ENCODE measurements at regions not wholly inside any gene's neighbourhood (a gene's known extent, or its start where the extent isn't known, plus 50 kb on each side); places are given as distances from the start of the nearest gene placed in this dataset.

DNA sequence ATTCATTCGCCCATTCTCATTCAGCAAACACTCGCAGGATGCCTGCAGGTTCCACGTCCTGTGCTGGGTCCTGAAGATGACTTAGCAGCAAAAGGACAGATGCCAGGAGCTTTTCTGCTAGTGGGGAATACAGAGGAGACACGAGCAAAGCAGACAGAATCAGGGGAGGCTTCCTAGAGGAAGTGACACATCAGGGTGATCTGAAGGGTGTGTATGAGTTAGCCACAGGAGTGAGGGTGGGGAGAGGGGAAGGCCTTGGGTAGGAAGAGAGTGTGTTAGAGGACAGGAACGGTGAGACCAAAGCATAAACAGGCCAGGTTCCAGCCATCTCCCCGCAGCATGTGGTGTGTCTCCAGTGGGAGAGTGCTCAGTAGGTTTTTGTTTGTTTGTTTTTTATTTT, 73.4 kb upstream of the GTSF1L start:
- DNase-seq, result no peak
- TF ChIP-seq GATA1 (IDR thresholded peaks at IDR 0.05; ENCODE audit: low read depth, low read length) (no peak), POLR2A (IDR thresholded peaks at IDR 0.05; ENCODE audit: low read length) (no peak)

DNA sequence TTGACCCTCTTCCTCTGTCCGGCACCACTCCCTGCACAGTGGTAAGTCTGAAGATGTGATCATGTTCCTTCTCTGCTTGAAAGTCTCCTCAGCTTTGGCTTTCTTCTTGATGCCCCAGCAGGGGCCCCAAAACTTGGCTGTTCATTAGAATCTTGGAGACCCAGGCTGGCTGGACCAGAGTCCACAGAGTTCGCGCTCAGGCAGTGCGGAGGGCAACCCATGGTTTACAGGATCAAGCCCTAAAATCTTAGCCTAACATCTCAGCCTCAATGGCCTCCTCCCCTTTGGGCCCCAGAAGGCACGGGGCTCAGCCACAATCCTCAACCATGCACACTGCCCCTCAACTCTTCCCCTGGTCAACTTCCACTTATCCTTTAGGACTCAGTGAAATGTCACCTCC, 72.9 kb upstream of the GTSF1L start:
- TF ChIP-seq POLR2A (IDR thresholded peaks at IDR 0.05; ENCODE audit: low read length) (no peak), GATA1 (IDR thresholded peaks at IDR 0.05; ENCODE audit: low read depth, low read length) (no peak)

DNA sequence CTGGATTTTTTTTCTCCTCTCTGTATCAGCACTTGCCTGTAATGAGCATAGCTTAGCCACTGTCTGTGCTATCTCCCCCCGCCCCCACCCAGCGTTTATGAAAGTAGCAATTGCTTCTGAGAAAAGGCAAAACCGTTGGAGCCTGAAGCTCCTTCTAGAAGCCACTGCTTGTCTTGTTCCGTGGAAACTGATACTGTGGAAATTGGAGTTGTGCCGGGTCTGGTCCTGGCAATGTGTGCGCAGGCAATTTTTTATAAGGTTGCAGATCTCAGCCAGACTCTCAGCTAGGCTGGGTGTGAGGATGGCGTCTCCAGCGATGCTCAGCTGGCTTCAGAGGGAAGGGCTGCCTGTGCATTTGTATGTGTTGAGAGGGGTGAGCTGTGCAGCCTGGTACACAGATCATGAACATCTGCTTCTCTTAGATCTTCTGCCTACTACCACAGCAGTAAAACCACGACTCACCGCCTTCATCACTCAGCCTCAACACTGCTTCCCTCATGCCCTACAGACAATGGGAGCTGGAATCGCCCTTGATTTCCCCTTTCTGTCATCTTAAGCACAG, 72.4 kb upstream of the GTSF1L start:
- TF ChIP-seq GATA1 (IDR thresholded peaks at IDR 0.05; ENCODE audit: low read depth, low read length), result no peak
- TF ChIP-seq POLR2A (IDR thresholded peaks at IDR 0.05; ENCODE audit: low read length), result no peak
- DNase-seq, result no peak

More for the DNA sequence above, 72.9 kb upstream of the GTSF1L start:
- DNase-seq, result no peak

DNA sequence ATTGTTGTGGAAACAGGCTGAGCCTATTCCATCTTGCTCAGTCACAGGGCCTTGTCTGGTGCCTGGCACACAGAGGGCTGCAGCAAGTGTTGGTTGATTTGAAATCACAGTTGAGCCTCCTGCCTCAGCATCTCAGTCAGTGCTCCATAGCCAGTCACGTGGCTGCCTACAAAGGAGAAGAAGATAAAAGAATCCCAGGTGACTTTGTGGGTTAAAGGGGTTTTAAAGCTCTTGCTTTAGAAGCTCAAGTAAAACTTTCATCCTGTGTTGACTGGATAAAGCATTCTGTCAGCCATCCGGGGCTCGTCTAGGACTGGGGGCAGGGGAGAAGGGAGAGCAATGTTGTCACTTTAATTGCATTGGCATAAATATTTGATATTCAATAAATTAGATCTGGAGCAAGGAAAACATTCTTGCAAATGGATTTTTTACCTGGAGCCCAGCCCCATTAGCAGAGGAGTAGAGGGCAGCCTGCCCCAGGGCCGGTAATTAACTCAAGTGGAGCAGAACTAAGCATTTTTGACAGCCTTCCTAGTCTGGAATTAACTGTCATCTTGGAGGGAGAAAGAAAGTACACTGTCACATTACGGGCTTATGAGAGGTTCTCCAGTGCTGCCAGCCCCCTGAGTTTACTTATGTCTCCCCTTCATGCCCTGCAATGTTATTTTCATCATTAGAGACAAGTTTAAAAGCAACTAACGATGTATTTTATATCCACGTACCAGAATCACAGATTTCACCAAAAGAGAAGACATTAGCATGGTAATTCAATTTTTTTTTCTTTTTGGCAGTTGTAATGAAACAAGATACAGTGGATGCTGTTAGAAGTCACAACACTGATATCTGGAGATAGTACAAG, 71.7 kb upstream of the GTSF1L start:
- no peak for DNase-seq
- no peak for TF ChIP-seq GATA1 (IDR thresholded peaks at IDR 0.05; ENCODE audit: low read depth, low read length)
- TF ChIP-seq POLR2A (IDR thresholded peaks at IDR 0.05; ENCODE audit: low read length), result no peak

DNA sequence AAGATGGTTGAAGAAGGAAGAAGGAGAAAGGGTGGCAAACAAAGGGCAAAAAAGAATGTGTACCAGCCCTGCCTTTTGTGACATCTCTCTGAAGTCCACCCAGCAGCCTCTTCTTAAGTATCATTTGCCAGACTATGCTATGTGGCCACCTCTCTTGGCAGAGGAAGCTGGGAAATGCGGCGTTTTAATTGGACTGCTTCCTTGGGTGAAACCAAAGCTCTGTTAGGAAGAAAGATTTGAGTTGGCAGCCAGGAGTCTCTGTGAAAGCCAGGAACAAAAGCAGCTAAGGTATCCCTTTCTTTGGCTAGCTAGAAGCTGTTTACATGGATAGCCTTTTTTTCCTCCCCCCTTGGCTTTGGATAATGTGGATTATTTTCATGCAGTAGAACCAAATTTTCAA, 67.5 kb upstream of the GTSF1L start:
- no peak for DNase-seq
- TF ChIP-seq POLR2A (IDR thresholded peaks at IDR 0.05; ENCODE audit: low read length) (no peak), GATA1 (IDR thresholded peaks at IDR 0.05; ENCODE audit: low read depth, low read length) (no peak)

DNA sequence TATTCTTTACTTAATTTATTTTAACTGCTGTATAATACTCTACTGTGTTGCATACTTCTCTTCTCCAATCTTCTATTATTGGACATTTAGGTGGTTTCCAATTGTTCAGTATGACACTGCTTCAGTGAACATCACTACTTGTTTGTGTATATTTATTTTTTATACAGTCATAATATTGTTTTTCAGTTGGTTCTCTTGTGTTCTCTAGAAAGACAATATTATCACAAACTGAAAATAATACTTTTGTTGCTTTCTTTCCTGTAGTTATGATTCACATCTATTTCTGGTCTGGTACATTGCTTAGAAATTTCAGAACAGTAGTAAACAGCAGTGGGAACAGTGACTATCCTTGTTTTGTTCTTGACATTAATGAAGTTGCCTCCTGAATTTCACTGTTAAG, 62.8 kb upstream of the GTSF1L start:
- DNase-seq, result no peak
- TF ChIP-seq POLR2A (IDR thresholded peaks at IDR 0.05; ENCODE audit: low read length) (no peak), GATA1 (IDR thresholded peaks at IDR 0.05; ENCODE audit: low read depth, low read length) (no peak)

DNA sequence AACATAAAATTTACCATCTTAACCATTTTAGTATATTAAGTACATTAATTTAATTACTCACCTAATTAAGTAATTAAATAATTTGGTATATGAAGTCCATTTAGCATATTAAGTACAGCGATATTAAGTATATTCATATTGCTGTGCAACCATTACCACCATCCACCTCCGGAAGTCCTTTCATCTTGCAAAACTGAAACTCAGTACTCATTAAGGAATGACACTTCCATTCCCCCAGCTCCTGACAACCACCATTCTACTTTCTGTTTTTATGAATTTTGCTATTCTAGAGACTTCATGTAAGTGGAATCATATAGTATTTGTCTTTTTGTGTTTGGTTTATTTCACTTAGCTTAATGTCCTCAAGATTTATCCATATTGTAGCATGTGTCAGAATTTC, 61.1 kb upstream of the GTSF1L start:
- TF ChIP-seq GATA1 (IDR thresholded peaks at IDR 0.05; ENCODE audit: low read depth, low read length) (no peak), POLR2A (IDR thresholded peaks at IDR 0.05; ENCODE audit: low read length) (no peak)
- no peak for DNase-seq

DNA sequence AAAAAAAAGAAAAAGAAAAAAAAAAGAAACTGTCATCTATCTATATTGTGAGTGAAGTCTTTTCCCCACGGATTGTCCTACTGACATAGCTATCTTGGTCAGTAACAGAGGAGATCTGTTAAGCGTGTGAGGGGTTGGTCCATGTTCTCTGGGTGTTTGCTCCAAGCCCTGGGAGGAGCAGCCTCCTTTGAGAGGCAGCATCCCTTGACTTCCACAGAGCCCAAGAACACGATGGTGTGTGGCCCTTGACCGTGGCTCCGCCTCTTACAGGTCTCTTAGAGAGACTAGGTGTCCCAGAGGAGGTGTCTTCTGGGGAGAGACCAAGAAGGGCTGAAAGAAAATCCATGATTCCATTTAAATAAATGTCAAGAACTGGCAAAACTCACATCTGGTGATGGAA, 60.1 kb upstream of the GTSF1L start:
- no peak for DNase-seq
- TF ChIP-seq GATA1 (IDR thresholded peaks at IDR 0.05; ENCODE audit: low read depth, low read length) (no peak), POLR2A (IDR thresholded peaks at IDR 0.05; ENCODE audit: low read length) (no peak)

DNA sequence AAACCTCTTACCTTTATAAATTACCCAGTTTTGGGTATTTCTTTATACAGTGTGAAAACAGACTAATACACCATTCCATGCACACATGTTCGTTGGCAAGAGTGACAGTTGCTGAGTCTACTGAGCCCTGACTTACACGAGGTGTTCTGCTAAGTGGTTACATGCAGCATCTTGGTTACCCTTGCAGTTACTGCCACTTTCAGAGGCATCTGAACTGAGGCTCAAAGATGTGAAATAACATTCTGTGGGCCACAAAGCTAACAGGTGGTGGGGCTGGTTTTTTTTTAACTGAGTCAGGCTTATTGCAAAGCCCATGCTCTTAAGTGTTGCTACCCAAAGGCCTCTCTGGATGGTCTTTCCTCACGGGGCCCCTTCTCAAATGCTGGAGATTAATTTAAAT, 54.4 kb upstream of the GTSF1L start:
- no peak for DNase-seq
- TF ChIP-seq POLR2A (IDR thresholded peaks at IDR 0.05; ENCODE audit: low read length) (no peak), GATA1 (IDR thresholded peaks at IDR 0.05; ENCODE audit: low read depth, low read length) (no peak)

DNA sequence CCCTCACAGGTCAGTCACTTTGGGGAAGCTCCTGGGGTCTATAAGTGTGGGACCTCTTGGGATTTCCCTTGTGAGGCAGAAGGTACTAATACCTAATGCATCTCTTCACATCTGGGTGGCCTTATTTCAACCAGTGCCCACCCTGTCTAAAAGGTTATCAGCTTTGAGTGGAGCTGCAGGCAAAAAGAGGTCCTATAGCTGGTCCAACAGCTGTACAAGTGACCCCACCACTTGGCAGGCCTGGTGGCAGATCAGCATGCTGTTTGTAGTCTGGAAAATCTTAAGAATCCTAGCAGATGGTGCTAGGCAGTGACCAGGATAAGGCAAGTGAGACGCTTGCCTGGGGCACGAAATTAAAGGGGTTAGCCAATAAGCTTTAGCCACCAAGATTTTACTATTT, 51.6 kb upstream of the GTSF1L start:
- TF ChIP-seq GATA1 (IDR thresholded peaks at IDR 0.05; ENCODE audit: low read depth, low read length) (no peak), POLR2A (IDR thresholded peaks at IDR 0.05; ENCODE audit: low read length) (no peak)
- no peak for DNase-seq

DNA sequence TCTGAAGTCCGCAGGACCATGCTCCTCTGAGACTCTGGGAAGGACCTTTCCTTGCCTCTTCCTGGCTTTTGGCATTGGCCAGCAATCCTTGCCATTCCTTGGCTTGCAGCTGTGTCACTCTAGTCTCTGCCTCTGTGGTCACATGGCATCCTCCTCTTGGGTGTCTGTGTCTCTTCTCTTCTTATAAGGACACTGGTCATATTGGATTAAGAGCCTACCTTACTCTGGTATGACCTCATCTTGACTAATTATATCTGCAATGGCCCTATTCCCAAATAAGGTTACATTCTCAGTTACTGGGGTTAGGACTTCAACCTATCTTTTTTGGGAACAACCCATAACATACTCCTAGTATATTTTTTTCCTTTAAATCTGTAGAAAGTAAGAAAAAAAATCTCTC, 49.9 kb upstream of the GTSF1L start:
- no peak for DNase-seq
- TF ChIP-seq POLR2A (IDR thresholded peaks at IDR 0.05; ENCODE audit: low read length) (no peak), GATA1 (IDR thresholded peaks at IDR 0.05; ENCODE audit: low read depth, low read length) (no peak)
